Sigmoid colon (tissue), 6 donors: ENCODE measurements at regions not wholly inside any gene's neighbourhood (a gene's known extent, or its start where the extent isn't known, plus 50 kb on each side); places are given as distances from the start of the nearest gene placed in this dataset.

Source experiments
- DNase-seq: peaks from one replicate; pipeline ENCODE4 v3.0.0-alpha.2; 2019
- H3K27ac ChIP-seq, 4 donors: fragments of 200-600 bp; sonication (generic); one replicate each; pipeline ENCODE4 v1.5.1; 2016 to 2019; ENCODE audit warnings: mild to moderate bottlenecking in 1 of 4
- H3K27me3 ChIP-seq, 3 donors: fragments of 200-600 bp; sonication (generic); one replicate each; pipeline ENCODE4 v1.5.1; 2019; ENCODE audit warnings: mild to moderate bottlenecking in 1 of 3
- H3K36me3 ChIP-seq, 4 donors: fragments of 200-600 bp; sonication (generic); one replicate each; pipeline ENCODE4 v1.5.1; 2016 to 2019
- H3K4me1 ChIP-seq, 4 donors: fragments of 200-600 bp; sonication (generic); one replicate each; pipeline ENCODE4 v1.5.1; 2017 to 2019
- H3K4me3 ChIP-seq, 4 donors: fragments of 200-600 bp; sonication (generic); one replicate each; pipeline ENCODE4 v1.5.1; 2017 to 2019; ENCODE audit warnings: mild to moderate bottlenecking in 2 of 4, moderate library complexity in 1 of 4
- H3K9me3 ChIP-seq, 4 donors: fragments of 200-600 bp in 3 of 4; sonication (generic) in 3 of 4; one replicate each; pipeline versions ENCODE4 v1.5.1 to v1.6.1; 2013 to 2019
- CTCF ChIP-seq, 4 experiments: fragments of 450-650 bp in 3 of 4; fragments of 200-600 bp in 1 of 4; IDR thresholded peaks; one replicate each; pipeline ENCODE4 v1.5.1; 2016 to 2019; ENCODE audit warnings: antibody characterized with exemption in 4 of 4, mild to moderate bottlenecking in 3 of 4, moderate library complexity in 2 of 4
- EP300 ChIP-seq, 4 donors: sonication (generic); formaldehyde crosslinking; IDR thresholded peaks; one replicate each; pipeline ENCODE4 v1.6.1; 2017; ENCODE audit warnings: antibody characterized with exemption in 4 of 4
- POLR2A ChIP-seq, 2 donors: fragments of 450-650 bp; IDR thresholded peaks; one replicate each; pipeline ENCODE4 v1.6.1; 2016; ENCODE audit warnings: antibody characterized with exemption in 2 of 2, mild to moderate bottlenecking in 2 of 2, moderate library complexity in 2 of 2
- POLR2AphosphoS5 ChIP-seq, 4 donors: sonication (generic); formaldehyde crosslinking; IDR thresholded peaks; one replicate each; pipeline ENCODE4 v1.6.1; 2017; ENCODE audit warnings: antibody characterized with exemption in 4 of 4
- WGBS, 2 donors: extraction: QIAGEN DNeasy Blood & Tissue Kit; methylation state at CpG; one replicate each; pipeline ENCODE4 v1.1.7; 2013; 5-methylcytosine and 5-hydroxymethylcytosine counted together
- intact Hi-C: fragments of 100-400 bp; cut with DNase I; formaldehyde crosslinking; loops from one replicate; pipeline ENCODE4 v1.15.1; 2023
- donor health status: healthy with polysubstance abuse.
- donor health status: healthy.

- Histone ChIP-seq H3K36me3 (no peaks in the 10 kb centered on the region), H3K4me1 (peaks cover 0 to 16% (median 12%) of the 10 kb centered on the region in 4 donors), H3K4me3 (no peak overlapping the region), H3K27me3 (no peaks in the 10 kb centered on the region), H3K9me3 (peaks cover 0 to 7% (median 0%) of the 10 kb centered on the region in 4 donors), H3K27ac (no peak overlapping the region)
- WGBS, 2 donors = 88 to 95% methylated on average over 4 of the region's 4 CpGs
- DNase-seq = no peak
- TF ChIP-seq EP300 (IDR thresholded peaks at IDR 0.05) (no peak), CTCF (IDR thresholded peaks at IDR 0.05) (no peak), POLR2AphosphoS5 (IDR thresholded peaks at IDR 0.05) (no peak), POLR2A (IDR thresholded peaks at IDR 0.05) (no peak)
- intact Hi-C loops = no loop called here
Measured at GRCh38 chr13:34087791-34088190, 269.8 kb downstream of the RFC3 start.

- DNase-seq = no peak
- Histone ChIP-seq H3K27me3 (no peaks in the 10 kb centered on the region), H3K9me3 (no peaks in the 10 kb centered on the region), H3K36me3 (no peaks in the 10 kb centered on the region), H3K27ac (no peak overlapping the region), H3K4me3 (no peak overlapping the region), H3K4me1 (no peaks in the 10 kb centered on the region)
- TF ChIP-seq CTCF (IDR thresholded peaks at IDR 0.05) (no peak), POLR2A (IDR thresholded peaks at IDR 0.05) (no peak), EP300 (IDR thresholded peaks at IDR 0.05) (no peak), POLR2AphosphoS5 (IDR thresholded peaks at IDR 0.05) (no peak)
- 83 to 86% methylated on average over 4 of the region's 4 CpGs for WGBS, 2 donors
- intact Hi-C loops = no loop called here
Measured at GRCh38 chr13:34103854-34104253, 285.9 kb downstream of the RFC3 start.

GRCh38 chr13:34104853-34105252, 286.9 kb downstream of the RFC3 start:
- intact Hi-C loops = no loop called here
- Histone ChIP-seq H3K4me3 (no peak overlapping the region), H3K4me1 (no peaks in the 10 kb centered on the region), H3K27me3 (no peaks in the 10 kb centered on the region), H3K9me3 (peaks cover 0 to 4% (median 0%) of the 10 kb centered on the region in 4 donors), H3K27ac (no peak overlapping the region), H3K36me3 (no peaks in the 10 kb centered on the region)
- WGBS, 2 donors = 92 to 94% methylated on average over 4 of the region's 4 CpGs
- TF ChIP-seq CTCF (IDR thresholded peaks at IDR 0.05) = no peak
- DNase-seq = no peak

- intact Hi-C loops = no loop called here
- H3K4me3 ChIP-seq = no peak overlapping the region
- H3K4me1 ChIP-seq = no peaks in the 10 kb centered on the region
- H3K27me3 ChIP-seq = no peaks in the 10 kb centered on the region
- peaks cover 0 to 4% (median 0%) of the 10 kb centered on the region in 4 donors for H3K9me3 ChIP-seq
- DNase-seq = no peak
- TF ChIP-seq EP300 (IDR thresholded peaks at IDR 0.05) (no peak), POLR2AphosphoS5 (IDR thresholded peaks at IDR 0.05) (no peak), POLR2A (IDR thresholded peaks at IDR 0.05) (no peak), CTCF (IDR thresholded peaks at IDR 0.05) (no peak)
- 90 to 91% methylated on average over 1 of the region's 1 CpG for WGBS, 2 donors
- H3K36me3 ChIP-seq = no peaks in the 10 kb centered on the region
- no peak overlapping the region for H3K27ac ChIP-seq
Measured at GRCh38 chr13:34107806-34108205, 289.9 kb downstream of the RFC3 start.

GRCh38 chr13:34108410-34108809, 290.5 kb downstream of the RFC3 start:
- Histone ChIP-seq H3K9me3 (peaks cover 0 to 4% (median 0%) of the 10 kb centered on the region in 4 donors), H3K4me1 (no peaks in the 10 kb centered on the region), H3K27ac (no peak overlapping the region), H3K36me3 (no peaks in the 10 kb centered on the region), H3K4me3 (no peak overlapping the region), H3K27me3 (no peaks in the 10 kb centered on the region)
- no peak for DNase-seq
- TF ChIP-seq POLR2A (IDR thresholded peaks at IDR 0.05) = no peak
- TF ChIP-seq POLR2AphosphoS5 (IDR thresholded peaks at IDR 0.05) = no peak
- no peak for TF ChIP-seq EP300 (IDR thresholded peaks at IDR 0.05)
- TF ChIP-seq CTCF (IDR thresholded peaks at IDR 0.05) = no peak
- intact Hi-C loops = no loop called here
- WGBS, 2 donors = 86 to 93% methylated on average over 2 of the region's 2 CpGs
